GM12874 (cell line): ENCODE measurements at regions not wholly inside any gene's neighbourhood (a gene's known extent, or its start where the extent isn't known, plus 50 kb on each side); places are given as distances from the start of the nearest gene placed in this dataset.

Experiments used
- TF ChIP-seq, protein P1 (sequence below): IDR thresholded peaks from 2 replicates; pipeline ENCODE4 v1.5.1; 2011; ENCODE audit warnings: low read depth, mild to moderate bottlenecking, control low read depth, low read length, moderate library complexity; ENCODE audit not compliant: insufficient read depth

DNA sequence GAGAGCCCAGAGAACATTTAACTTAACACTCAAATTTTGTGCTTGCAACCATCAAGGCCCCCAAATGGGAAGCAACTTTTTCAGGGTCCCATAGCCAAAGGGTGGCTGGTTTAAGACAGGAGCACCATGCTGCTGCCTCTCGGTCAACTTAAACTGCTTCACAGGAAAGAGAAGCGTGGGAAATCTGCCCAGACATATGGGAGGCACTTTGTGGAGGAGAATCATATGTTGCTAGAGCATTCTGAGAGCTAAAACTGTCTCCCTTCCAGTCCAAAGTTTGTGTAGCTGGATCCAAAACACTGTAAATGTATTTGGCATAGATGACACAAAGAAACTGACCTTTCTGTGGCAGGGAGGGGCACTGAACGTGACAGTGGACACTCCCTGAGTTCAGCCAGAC is 305.9 kb upstream of the RORA start:
- TF ChIP-seq, protein P1, sequence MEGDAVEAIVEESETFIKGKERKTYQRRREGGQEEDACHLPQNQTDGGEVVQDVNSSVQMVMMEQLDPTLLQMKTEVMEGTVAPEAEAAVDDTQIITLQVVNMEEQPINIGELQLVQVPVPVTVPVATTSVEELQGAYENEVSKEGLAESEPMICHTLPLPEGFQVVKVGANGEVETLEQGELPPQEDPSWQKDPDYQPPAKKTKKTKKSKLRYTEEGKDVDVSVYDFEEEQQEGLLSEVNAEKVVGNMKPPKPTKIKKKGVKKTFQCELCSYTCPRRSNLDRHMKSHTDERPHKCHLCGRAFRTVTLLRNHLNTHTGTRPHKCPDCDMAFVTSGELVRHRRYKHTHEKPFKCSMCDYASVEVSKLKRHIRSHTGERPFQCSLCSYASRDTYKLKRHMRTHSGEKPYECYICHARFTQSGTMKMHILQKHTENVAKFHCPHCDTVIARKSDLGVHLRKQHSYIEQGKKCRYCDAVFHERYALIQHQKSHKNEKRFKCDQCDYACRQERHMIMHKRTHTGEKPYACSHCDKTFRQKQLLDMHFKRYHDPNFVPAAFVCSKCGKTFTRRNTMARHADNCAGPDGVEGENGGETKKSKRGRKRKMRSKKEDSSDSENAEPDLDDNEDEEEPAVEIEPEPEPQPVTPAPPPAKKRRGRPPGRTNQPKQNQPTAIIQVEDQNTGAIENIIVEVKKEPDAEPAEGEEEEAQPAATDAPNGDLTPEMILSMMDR: no peak

DNA sequence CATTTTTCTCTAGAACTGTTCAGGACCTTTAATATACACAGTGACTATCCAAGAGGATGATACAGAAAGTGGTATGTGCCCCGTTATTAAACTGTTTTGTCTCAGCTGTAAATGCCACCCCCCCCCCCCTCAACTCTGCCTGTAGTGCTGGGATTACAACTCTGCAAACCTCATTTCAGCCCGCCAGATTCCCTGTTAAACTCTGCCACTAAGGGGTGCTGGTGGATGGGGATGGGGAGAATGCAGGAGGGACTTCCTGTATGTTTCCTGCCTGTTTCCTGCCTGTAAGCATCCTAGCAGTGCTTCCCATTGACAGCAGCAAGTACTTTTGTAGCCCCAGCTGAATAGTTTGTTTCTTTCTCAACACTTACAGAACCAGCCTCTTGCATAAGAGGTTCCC is 301.7 kb upstream of the RORA start:
- TF ChIP-seq, protein P1: no peak

DNA sequence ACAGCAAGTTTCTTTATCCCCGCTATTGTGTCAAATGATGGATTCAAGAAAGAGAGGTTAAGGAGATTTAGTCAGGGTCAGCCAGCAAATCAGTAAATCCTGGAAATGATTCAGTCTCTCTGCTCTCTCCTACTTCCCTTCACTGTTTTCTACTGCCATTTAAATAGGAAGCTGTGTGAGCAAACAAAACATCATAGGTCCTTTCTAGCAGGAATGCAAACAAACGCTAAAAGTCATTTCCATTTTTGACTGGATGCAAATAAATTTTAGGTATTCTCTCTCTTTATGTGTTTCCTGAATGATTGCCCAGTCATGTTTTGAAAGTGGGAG is 299.4 kb upstream of the RORA start:
- TF ChIP-seq, protein P1: no peak

DNA sequence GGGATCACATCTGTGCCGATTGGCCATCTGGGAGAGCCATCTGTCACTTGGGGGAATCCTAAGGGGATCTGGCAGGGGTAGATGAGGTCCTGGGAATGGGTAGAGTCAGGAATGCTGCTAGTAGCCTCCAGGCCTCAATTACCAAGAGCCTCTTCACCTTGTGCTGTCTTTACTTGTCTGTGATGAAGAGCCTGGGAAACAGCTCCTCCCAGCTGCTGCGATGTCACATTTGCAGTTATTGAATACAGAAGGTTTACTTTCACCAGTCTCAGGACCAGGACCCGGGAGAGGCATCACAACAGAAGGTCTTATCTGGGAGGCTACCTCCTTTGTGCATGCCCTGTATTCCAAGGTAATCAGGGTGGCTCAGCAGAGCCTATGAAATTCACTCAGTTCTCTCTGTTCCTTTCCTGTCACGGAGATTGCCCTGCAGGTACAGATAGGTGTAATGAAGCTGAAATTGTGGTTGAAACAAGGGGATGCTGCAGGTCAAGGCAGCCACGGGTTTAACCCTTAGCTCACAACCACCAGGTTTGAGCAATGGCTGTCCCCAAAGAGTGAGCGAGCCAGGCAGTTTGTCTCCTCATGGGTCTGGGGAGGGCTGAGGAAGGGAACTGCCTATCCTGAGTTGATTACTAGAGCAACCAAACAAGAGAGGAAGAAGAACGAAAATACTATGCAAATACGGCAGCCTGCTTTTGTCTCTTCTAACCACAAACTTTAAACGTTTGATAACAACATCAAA is 298.9 kb upstream of the RORA start:
- TF ChIP-seq, protein P1: no peak

DNA sequence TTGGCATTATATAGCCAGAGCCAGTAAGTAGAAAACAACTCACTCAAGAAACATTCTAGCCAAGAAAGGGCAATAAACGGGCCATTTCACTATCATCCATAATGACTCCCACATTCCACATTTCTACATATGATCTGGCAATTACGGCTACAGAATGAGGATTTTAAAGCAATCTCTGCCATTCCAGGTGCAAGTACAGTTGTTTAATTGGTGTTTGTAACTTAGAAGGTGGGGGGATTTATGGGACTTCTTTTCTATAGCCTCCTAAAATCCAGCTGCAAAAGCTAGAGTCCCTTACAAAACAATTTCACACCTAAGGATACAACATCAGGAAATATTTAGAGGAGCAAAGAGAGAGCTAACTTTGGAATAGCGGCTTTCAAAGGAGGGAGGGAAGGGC is 295.4 kb upstream of the RORA start:
- TF ChIP-seq, protein P1: no peak

DNA sequence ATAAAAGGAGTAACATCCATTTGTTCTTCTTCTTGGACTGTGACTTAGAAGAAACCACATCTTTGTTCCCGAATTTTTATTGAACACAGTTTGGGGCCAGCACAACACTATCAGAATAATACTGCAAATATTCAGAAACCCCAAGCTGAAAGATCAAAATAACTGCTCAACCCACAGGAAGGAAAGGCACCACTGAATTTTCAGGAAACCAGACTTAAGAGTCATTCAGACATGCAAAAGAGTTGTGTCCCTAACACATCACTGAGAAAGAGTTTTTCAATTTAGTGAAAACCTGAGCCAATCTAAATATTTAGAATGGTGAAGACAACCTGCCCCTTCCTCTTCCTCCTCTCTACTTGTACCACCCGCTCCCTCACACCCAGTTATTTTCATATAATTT is 295.0 kb upstream of the RORA start:
- TF ChIP-seq, protein P1: no peak

DNA sequence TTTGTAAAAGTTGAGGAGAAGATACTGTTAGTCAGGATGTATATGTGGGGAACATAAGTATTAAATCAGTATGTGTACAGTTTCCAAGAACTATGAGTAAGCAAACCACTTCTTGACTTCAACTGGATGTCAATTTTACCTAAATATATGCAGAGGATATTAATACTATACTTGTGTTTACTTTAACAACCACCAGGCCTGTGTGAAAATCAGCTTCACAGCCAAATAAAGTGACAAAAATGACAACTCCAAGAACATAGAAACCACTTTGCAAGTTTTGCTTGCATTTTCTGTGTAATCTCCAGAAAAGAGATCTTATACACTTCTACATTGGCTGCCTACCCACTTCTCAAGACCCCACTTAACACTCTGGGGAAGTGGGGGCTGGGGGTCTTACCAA is 293.3 kb upstream of the RORA start:
- TF ChIP-seq, protein P1: no peak
